Prostate gland (tissue), 2 donors: ENCODE measurements at regions not wholly inside any gene's neighbourhood (a gene's known extent, or its start where the extent isn't known, plus 50 kb on each side); places are given as distances from the start of the nearest gene placed in this dataset.

Source experiments
- POLR2A ChIP-seq: fragments of 450-650 bp; IDR thresholded peaks from one replicate; pipeline ENCODE4 v1.6.1; 2016; ENCODE audit warnings: antibody characterized with exemption, mild to moderate bottlenecking
- POLR2AphosphoS5 ChIP-seq: sonication (generic); formaldehyde crosslinking; IDR thresholded peaks from one replicate; pipeline ENCODE4 v1.6.1; 2017; ENCODE audit warnings: antibody characterized with exemption
- TF ChIP-seq, protein P1 (sequence below), 4 experiments: fragments of 200-600 bp in 2 of 4; fragments of 450-650 bp in 2 of 4; sonication (generic) in 2 of 4; IDR thresholded peaks; 1 replicate in 3 of 4; 2 replicates in 1 of 4; pipeline ENCODE4 v1.5.1; 2016 to 2019; ENCODE audit warnings: antibody characterized with exemption in 4 of 4, mild to moderate bottlenecking in 2 of 4, moderate library complexity in 2 of 4

GRCh38 chr5:125439243-125439642, 692.8 kb upstream of the ZNF608 start:
- TF ChIP-seq, protein P1, sequence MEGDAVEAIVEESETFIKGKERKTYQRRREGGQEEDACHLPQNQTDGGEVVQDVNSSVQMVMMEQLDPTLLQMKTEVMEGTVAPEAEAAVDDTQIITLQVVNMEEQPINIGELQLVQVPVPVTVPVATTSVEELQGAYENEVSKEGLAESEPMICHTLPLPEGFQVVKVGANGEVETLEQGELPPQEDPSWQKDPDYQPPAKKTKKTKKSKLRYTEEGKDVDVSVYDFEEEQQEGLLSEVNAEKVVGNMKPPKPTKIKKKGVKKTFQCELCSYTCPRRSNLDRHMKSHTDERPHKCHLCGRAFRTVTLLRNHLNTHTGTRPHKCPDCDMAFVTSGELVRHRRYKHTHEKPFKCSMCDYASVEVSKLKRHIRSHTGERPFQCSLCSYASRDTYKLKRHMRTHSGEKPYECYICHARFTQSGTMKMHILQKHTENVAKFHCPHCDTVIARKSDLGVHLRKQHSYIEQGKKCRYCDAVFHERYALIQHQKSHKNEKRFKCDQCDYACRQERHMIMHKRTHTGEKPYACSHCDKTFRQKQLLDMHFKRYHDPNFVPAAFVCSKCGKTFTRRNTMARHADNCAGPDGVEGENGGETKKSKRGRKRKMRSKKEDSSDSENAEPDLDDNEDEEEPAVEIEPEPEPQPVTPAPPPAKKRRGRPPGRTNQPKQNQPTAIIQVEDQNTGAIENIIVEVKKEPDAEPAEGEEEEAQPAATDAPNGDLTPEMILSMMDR (IDR thresholded peaks at IDR 0.05): no peak
- TF ChIP-seq POLR2AphosphoS5: no peak
- no peak for TF ChIP-seq POLR2A
